ENCODE measurements at regions not wholly inside any gene's neighbourhood (a gene's known extent, or its start where the extent isn't known, plus 50 kb on each side); places are given as distances from the start of the nearest gene placed in this dataset.

DNA sequence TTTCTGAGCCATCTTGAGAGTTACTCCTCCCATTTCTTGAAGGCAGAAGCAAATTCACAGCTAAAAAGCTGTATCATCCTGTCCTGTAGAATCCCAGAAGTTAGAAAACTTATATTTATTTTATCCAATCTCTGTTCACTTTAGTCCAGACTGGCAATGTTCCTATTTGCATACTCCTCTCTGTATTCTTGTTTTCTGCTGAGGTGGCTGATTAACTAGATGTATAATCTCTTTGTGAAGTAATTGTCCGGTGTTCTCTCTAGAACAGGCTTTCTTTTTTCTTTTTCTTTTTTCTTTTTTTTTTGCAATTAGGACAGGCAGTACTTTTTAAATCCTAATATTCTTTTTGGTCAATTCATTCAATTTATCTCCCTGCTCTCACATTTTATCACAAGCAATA lies 411.0 kb downstream of the KCNJ3 start:
- no peak for DNase-seq

DNA sequence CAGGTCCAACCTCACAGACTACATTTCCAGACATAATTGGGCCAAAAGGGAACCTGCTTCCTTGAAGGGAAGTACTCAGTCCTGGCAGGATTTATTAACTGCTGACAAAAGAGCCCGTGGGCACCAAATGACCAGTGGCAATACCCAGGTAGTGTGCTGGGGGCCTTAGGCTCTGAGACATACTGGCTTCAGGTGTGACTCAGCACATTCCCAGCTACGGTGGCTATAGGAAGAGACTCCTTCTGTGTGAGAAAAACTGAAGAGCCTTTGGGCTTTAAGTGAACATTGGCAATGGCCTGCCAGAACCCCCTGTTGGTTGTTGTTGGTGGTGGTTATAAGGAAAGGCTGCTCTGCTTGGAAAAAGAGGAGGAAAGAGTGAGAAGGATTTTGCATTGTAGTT lies 401.8 kb downstream of the KCNJ3 start:
- DNase-seq: no peak

DNA sequence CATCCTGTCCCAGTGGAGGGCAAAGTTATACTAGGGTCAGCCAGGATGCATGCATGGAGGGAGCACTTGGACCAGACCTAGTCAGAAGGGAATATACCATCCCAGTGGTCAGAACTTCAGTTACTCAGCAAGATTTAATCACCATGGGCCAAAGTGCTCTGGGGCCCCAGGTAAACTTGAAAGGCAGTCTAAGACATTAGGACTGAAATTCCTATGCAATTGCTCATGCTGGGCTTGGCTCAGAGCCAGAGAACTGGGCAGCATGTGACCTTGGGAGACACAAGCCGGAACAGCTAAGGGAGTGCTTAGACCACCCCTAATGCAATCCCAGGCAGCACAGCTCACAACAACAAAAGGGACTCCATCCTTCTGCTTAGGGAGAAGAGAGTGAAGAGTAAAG lies 401.3 kb downstream of the KCNJ3 start:
- DNase-seq: no peak

DNA sequence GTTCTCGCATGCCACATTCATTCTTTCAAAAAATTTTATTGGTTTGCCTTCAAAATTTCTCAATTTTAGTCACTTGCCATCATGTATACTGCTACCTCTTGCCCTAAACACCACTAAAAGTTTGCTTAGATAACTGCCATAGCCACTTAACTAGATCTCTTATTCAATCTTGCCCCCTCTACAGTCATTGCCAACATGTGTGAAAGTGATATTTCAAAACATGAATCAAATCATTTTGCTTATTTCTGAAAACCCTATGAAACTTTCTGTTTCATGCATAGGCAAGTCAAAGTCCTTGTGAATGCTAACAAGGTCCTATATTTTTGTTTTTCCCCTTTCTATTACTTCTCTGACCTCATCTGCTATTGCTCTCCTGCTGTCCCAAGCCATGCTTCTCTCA lies 397.1 kb downstream of the KCNJ3 start:
- DNase-seq: no peak

DNA sequence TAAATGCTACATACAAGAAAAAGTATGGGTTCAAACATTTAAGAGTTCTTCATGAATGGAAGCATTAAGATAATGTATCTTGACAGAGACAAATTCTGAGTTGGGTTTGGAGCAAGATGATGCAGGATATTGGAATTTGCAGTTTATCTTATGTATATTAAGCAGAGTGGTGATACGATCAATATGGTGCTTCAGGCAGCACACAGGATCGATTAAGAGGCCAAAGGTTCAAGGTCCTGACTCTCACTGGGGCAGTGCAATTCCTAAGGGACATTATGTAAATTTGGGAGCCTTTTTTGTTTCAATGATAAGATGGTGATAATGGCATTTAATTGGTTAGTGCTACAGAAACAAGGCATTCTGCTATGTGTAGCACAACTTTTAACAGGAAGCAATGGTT lies 381.9 kb downstream of the KCNJ3 start:
- no peak for DNase-seq

DNA sequence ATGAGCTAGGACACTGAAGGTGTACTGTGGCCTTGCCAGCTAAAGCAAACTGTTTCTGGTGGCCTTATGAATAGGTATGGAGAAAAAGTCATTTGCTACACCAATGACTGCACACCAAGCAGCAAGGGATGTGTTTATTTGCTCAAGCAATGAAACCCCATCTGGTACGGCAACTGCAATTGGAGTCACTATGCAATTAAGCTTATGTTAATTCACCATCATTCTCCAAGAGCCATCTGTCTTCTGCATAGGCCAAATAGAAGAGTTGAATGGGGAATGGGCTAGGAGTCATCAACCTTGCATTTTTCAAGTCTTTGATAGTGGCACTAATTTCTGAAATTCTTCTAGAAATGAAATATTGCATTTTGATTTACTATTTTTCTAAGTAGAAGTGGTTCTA lies 372.0 kb downstream of the KCNJ3 start:
- no peak for DNase-seq

DNA sequence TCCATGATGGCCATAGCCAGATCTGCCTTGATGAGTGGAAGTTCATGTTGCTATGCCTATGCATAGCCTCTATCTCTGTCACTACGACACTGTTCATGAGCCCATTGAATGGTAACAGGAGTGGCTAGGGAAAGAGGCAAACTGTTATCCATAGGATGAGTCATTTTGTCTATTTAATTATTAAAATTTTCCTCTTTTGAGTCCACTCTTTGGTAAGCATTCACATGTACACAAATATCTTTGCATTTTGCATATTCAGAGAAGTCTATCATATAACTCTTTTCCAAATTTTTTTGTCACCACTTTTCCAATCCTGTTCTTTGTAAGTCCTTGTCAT lies 364.4 kb downstream of the KCNJ3 start:
- no peak for DNase-seq

DNA sequence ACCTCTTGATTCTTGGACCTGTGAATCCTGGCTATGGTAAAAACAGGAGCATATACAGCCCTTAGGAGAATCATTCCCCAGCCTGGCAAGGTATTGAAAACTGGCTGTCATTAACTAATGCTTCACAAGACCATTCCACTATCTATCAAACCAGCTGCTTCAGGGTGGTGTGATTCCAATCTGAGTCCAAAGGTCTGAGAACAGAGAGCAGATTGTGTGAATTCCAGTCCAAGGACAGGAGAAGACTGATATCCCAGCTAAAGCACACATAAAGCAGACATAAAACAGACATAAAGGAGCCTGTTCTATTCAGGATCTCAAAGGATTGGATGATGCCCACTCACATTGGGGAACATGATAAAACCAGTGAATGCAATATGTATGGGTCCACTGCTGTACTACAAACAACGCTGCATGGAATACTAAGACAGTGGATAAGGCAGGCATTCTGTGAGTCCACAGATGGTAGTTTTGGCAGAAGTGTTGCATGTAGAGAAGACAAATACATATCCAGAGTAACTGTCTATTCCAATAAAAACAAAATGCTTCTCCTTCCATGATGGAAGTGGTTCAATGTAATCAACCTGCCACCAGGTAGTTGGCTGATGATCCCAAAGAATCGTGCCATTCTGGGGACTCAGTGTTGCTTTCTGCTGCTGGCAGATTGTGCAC lies 363.9 kb downstream of the KCNJ3 start:
- DNase-seq: no peak

DNA sequence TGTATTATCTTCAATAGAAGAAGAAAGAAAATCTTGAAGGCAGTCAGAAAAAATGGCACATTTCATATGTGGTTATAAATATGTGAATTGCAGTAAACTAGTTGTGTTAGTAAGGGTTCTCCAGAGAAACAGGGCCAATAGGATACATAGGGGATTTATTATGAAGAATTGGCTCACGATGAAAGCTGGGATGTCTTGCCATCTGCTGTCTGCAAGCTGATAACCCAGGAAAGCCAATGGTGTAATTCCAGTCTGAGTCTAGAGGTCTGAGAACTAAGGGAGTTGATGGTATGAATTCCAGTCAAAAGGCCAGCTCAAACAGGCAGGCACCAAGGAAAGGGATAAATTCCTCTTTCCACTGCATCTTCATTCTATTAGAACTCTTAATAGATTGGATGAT lies 362.4 kb downstream of the KCNJ3 start:
- no peak for DNase-seq

DNA sequence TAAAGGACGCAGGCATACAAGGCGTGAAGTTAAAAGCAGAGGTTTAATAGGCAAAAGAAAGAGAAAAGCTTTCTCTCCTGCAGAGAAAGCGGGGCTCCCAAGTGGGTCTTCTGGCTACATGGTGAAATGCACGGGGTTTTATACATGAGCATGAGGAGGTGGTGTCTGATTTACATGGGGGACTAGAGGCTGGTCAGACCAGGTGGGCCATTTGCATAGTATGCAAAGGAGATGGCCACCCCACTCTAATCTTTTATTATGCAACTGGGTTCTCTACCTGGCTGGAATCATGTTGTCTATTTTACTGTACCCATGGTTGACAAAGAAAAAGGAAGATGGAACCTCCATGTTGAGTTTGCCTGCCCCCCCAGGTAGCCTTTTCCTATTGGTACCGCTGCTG lies 356.2 kb downstream of the KCNJ3 start:
- no peak for DNase-seq

DNA sequence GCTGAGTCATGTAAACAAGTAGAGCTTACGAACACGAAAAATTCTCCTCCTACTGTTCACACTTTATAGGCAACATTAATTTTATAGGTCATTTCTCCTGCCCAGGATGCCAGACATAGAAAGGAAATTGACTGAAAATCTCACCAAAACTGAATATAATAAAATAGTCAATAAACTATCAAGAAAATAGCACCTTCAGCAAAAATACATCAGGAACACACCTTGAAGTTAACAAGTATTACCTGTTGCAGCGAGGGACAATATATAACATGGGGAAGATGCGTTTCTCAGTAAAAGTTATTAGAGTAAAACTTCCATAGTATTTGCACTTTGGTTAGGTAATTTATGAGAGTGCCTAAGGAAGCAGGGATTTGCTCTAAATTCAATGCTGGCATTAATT lies 344.6 kb downstream of the KCNJ3 start:
- DNase-seq: no peak

DNA sequence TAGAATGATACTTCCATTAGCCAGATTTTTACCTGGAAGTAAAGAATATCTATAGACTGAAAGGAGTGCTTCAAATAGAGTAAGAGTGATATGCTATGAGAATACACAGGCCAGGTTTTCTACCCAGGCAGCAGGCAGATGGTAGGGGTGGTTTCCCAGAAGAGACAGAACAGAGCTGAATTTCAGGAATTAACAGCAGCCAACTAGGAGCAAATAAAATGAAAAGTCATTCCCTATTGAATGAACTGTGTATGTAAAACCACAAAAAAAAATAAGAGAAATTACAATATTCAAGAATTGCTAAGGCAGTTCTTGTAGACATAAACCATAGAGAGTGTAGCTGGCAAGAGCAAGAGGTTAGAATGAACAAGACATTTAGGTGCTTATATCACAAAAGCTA lies 336.8 kb downstream of the KCNJ3 start:
- no peak for DNase-seq

DNA sequence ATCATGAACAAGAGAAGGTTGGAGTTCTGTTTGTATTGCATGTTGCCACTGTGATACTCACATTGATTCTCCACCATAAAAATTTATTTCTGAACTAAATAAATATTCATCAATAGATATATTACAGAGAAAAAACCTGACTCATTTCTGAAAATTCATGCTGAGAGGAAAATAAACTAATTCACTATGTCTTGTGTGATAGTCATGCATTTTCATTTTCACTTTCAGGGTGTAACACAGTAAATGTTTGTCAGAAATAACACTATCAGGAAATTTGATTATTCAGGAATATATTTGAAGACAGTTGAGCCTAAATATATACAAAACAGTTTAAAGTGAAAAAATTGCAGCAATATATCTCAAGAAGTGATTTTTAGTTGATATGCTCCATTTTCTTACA lies 335.2 kb downstream of the KCNJ3 start:
- DNase-seq: no peak

DNA sequence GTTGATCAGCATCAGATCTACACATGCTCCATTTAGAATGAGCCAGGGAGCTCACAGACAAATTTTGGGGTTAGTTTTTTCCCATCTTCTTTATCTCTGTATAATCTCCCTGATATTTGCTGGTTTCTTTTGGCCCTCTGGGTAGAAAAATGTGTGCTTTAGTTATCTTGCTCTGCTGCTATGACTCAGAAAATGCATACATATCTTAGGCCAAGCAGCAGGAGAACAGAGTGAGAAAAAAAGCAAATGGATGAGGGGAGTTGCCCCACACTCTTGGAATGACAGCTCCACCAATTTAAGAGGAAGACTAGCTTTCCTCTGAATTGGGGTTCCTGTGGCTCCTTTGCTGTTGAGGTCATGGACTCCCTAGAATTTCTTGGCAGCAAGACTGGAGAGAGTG lies 331.8 kb downstream of the KCNJ3 start:
- DNase-seq: no peak

DNA sequence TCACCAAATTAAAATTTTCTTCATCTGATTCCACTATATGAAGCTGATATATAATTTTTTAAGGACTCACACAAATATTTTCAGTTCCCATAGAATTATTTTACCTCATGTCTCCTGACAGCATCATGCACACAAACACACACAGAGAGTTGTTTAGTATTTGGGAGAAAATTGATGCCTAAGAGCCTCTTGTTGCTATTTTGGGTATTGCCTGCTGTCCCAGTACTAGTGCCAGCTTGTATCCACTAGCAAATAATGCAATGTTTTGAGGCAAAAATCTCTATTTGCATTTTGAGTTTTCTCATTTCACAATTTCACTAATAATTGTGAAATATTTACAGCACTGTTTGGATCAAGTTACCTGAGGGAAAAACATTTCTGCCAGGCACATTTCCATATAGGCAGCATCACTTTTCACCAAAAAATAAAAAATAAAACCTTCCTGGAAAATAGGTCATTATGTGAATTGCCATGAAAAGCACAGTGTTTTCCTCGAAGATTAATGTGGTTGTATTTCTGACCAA lies 328.2 kb downstream of the KCNJ3 start:
- DNase-seq: no peak

DNA sequence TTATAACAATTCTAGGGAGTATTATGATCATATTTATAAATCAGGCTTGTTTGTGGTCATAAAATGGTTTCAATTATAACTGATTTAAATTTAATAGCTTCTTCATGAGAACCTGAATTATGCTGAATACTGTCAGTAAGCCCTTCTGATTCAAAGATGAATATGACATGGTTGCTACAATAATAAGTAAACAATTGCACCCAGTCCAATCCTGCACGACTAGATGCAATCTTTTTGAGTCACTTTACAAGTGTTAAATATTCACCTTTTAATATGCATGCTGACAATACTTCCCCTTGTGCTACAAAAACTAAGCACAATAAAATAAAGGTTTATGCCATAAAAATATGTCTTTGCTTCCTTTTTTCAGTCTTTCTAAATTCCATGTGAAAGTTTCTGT lies 325.2 kb downstream of the KCNJ3 start:
- DNase-seq: no peak

DNA sequence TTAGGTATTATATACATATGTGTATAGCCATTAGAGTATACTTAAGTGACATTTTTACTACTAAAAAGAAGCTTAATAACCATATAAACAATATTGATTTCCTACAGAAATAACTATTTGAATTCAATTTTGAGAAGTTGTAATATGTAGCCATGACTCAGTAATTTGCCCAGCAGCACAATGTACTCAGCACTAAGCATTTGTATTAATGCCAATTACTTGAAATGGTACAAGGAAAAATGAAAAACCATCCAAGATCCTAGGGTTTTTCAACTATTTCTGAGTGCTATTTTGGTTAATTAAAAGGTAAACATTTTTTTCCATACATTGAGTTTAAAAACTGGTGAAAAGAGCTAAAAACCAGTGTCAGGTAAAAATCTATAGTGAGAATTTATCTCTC lies 324.0 kb downstream of the KCNJ3 start:
- no peak for DNase-seq

DNA sequence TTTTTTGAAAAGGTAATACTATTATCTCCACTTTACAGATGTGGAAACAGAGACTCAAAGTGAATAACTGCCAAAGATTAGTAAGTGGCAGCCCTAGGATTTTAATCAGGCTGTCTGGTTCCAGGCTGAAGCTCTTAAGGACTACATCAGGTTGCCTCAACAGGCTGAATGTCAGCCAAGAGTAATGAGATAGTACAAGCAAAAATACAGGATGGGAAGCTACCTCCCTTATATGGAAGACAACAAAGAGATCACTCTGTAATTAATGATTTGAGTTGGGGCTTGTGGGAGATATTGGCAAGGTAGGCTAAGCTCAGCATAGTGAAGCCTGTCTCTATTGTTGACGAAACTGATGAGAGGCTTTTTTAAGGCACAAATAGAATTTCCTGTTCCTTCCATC lies 323.1 kb downstream of the KCNJ3 start:
- no peak for DNase-seq

DNA sequence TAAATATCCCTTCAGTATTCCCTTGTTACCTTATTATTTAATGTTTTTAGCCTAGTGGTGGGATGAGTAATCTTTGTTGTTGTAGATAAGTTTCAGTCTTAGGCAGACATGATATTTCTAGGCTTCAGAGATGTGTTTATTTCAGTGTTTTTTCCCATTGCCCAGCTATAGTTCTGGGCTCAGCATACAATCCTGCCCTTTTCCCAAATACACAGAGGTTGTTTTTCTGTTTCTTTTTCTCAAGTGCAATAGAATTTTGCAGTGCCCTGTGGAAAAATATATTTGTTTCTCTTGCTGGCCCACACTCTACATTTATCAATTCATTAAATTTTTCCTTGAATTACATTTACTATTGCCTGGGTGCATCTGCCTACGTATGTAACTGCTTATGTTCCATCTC lies 321.8 kb downstream of the KCNJ3 start:
- DNase-seq: no peak

DNA sequence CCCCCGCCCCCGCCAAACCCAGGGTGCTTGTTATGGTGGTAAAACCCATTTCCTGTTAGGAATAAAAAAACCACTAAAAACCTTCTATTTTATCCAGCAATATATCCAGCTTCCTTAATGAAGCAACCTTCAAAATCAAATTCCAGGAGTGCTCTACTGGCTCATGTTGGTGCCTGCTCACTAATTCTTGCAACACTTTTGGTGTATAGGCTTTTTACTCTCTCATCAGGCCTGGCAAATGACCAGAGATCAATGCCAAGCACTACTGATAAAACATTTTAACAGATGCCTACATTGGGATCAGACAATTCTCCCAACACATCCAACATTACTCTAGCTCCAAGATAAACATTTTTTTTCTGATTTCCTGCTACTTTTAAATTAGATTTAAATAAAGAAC lies 312.4 kb downstream of the KCNJ3 start:
- no peak for DNase-seq

DNA sequence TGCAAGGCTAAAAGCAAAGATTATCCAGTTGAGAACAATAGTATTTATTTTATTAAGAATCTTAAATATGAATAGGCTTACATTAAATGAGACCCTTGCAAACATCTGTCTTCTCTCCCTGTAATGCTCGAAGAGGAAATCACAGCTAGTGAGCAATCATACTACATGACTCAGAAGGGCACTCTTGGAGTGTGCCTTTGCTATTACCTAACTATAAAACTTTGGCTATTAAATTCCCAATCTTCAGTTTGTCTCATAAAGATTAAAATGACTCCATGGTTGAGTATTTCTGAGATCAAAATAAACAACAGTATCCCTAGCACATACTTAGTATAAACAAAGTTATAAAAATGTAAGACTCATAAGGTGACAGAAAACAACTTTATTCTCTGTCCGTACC lies 296.9 kb downstream of the KCNJ3 start:
- no peak for DNase-seq

DNA sequence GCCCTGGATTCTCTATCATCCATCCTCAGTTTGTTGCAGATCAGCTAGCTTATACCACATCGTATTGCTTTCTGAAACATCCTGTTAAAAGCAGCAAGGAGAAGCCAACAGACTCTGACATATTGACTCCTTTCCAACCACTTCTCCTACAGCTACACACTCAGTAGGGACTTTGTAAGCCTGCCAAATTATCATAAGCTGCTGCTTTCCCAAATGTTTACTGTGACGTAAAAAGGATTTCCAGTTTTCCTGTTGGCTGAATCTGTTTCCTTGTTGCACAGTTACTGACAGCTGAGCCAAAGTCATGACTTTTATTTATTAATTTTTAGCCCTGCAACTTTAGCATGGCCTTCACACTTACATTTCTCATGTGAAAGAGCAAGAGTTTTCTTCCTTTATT lies 294.3 kb downstream of the KCNJ3 start:
- no peak for DNase-seq

DNA sequence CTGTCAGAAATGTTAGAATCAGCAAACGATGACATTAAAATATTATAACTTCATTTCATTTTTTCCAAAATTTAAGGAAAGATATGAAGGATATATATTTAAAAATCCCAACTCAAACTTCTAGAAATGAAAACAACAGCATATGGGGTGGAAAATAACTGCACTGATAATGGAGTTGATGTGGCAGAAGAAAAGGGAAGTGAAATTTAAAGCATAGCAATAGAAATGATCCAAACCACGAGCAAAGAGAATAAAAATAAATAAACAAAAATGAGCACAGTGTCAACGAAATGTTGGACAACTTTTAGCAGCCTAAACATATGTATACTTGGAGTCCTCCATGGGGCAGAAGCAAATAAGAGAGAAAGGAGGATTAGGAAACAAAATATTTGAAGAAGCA lies 280.2 kb downstream of the KCNJ3 start:
- no peak for DNase-seq

DNA sequence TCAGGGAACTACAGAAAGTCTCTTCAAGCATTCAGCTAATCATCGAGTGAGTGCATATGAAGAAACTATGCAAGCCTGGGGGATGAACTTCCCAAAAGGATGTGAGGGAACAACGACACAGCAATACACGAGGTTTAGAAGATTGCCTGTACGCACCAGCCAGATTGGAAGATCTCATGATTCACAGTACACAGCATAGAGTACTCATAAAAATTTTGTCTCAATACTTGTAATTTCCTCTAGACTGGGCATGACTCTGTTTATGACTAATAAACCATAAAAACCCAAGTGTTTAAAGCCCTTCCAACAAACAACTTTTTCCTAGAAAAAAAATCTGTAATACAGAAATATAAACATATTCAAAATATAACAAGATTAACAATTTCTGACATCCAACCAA lies 279.7 kb downstream of the KCNJ3 start:
- no peak for DNase-seq

DNA sequence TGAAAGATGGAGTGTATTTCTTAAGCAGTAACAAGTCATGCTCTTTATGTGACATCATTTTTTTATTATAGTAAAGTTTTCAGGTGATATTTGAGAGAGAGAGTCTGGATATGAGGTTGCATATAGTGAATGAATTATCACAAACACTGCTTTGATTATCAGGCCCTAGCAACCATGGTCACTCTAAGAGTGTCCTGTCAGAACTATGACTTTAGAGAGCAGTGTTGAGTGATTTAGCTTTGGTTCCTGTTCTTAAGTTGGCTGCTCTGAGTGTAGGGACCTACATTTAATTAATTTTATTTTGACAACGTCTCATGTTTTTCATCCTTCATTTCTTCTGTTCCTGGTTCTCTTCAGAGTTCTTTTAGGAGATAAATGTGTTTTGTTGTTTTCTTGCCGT lies 275.5 kb downstream of the KCNJ3 start:
- no peak for DNase-seq

DNA sequence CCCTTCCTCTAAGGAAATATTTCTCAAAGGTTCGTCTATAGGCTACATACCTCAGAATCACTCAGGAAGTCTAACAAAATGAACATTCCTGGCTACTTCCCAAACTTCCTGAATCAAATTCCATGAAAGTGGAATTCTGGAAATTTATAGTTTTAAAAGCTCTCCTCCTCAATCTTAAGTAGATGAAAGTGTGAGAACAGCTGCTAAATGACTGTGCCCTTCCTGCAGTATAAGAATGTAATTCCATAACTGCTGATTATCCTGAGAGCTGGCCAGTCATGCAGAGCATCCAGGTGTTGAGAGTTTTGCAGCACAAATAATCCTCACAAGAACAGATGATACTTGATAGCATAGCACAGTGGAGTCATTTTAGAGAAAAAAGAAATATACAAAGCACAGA lies 265.0 kb downstream of the KCNJ3 start:
- DNase-seq: no peak

Data from activated naive CD4-positive, alpha-beta T cell treated with anti-CD3 and anti-CD28 coated beads, Interleukin-2, amount 50 U/mL, for 16 hours (primary cell).